Gastrocnemius medialis (tissue), 4 donors: ENCODE measurements at regions not wholly inside any gene's neighbourhood (a gene's known extent, or its start where the extent isn't known, plus 50 kb on each side); places are given as distances from the start of the nearest gene placed in this dataset.

ENCODE experiments used
- ATAC-seq, 2 donors: fragments of 150-250 bp; one replicate each; pipeline ENCODE4 v1.9.1; 2016
- DNase-seq, 2 donors: peaks; one replicate each; pipeline ENCODE4 v3.0.0-alpha.2; 2019
- H3K27ac ChIP-seq, 4 donors: fragments of 200-600 bp; sonication (generic); 1 replicate in 1 of 4; 2 replicates in 3 of 4; pipeline ENCODE4 v1.5.1; 2016 to 2018; ENCODE audit warnings: mild to moderate bottlenecking in 2 of 4, moderate library complexity in 1 of 4
- H3K27me3 ChIP-seq, 3 donors: fragments of 200-600 bp; sonication (generic) in 2 of 3; 1 replicate in 1 of 3; 2 replicates in 2 of 3; pipeline versions ENCODE4 v1.5.1 to v1.6.0; 2016 to 2019; ENCODE audit warnings: mild to moderate bottlenecking in 1 of 3, moderate library complexity in 1 of 3
- H3K36me3 ChIP-seq, 2 donors: fragments of 200-600 bp; sonication (generic) in 1 of 2; one replicate each; pipeline ENCODE4 v1.5.1; 2017 to 2018
- H3K4me1 ChIP-seq, 2 donors: fragments of 200-600 bp; sonication (generic) in 1 of 2; one replicate each; pipeline ENCODE4 v1.5.1; 2016 to 2017; ENCODE audit warnings: mild to moderate bottlenecking in 2 of 2
- H3K4me3 ChIP-seq, 4 donors: fragments of 200-600 bp; sonication (generic) in 3 of 4; 1 replicate in 1 of 4; 2 replicates in 3 of 4; pipeline ENCODE4 v1.5.1; 2016 to 2019; ENCODE audit warnings: mild to moderate bottlenecking in 2 of 4
- H3K9me3 ChIP-seq, 3 donors: fragments of 200-600 bp; sonication (generic) in 2 of 3; 1 replicate in 1 of 3; 2 replicates in 2 of 3; pipeline ENCODE4 v1.5.1; 2016 to 2019
- POLR2A ChIP-seq, 2 donors: fragments of 450-650 bp; IDR thresholded peaks; one replicate each; pipeline ENCODE4 v1.6.1; 2017; ENCODE audit warnings: antibody characterized with exemption in 2 of 2, mild to moderate bottlenecking in 2 of 2, moderate library complexity in 2 of 2
- in situ Hi-C, 4 donors: fragments of 200-750 bp; cut with MboI; loops; one replicate each; pipeline versions ENCODE4 v1.15.0 to v1.8.0; 2017; ENCODE audit warnings: low sequenced_read_pairs in 4 of 4
- intact Hi-C: fragments of 100-400 bp; cut with DNase I; formaldehyde crosslinking; loops from one replicate; pipeline ENCODE4 v1.15.1; 2023; ENCODE audit warnings: low total_unique reads
- TF ChIP-seq, protein P1 (sequence below), 5 experiments: fragments of 450-650 bp in 3 of 5; fragments of 200-600 bp in 2 of 5; sonication (generic) in 2 of 5; IDR thresholded peaks in 4 of 5; conservative IDR thresholded peaks in 1 of 5; 1 replicate in 4 of 5; 2 replicates in 1 of 5; pipeline ENCODE4 v1.5.1; 2016 to 2019; ENCODE audit warnings: antibody characterized with exemption in 5 of 5, mild to moderate bottlenecking in 3 of 5, moderate library complexity in 3 of 5

DNA sequence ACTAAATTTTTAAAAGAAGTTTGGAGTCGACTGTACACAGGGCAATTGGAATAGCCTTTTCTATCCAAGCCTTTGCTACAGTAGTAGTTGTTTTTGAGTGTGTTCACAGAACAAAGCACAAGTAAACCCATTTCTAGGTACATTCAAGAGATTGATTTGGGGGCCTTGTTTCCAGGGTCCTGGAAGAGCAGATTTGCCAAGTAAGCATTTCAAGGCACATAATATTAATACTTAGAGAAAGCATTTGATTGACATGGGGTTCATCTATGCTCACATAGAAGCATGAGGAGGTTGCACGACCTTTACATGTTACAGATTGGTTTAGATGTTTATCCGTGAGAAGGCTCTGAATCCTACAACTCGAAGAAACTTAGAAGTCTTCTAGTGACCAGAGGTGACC is 324.1 kb downstream of the MYCN start:
- H3K9me3 ChIP-seq: no peaks in the 10 kb centered on the region
- intact Hi-C loops: no loop called here

DNA sequence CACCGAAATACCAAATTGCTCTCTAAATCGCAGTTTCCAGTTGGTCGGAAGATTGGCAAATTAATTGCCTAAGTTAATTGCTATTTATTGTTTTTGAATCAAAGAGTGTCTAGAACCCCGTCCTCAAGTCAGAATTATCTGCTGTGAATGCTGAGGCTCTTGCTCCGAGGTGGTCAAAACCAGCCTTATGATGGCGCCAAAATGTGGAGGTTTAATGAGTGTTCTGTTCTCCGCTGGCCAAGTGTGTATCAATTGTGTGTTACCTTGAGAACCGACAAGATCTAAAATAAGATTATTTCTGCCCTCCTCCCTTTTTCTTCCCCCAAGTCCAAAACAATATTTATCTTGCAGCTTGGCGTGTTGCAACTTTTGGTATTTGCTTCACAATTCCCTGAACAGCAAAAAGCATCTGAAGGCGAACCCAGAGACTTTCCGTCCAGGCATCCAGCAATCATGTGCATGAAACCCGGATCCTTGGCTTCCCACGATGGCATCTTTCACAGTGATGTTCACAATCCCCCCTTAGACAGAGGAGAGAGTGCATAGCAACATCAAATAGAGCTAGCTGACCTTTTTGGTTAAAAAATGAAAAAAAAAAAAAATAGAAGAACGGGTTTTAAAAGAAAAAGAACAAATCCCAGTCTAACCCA is 323.0 kb downstream of the MYCN start:
- TF ChIP-seq POLR2A (IDR thresholded peaks at IDR 0.05): no peak
- TF ChIP-seq, protein P1, sequence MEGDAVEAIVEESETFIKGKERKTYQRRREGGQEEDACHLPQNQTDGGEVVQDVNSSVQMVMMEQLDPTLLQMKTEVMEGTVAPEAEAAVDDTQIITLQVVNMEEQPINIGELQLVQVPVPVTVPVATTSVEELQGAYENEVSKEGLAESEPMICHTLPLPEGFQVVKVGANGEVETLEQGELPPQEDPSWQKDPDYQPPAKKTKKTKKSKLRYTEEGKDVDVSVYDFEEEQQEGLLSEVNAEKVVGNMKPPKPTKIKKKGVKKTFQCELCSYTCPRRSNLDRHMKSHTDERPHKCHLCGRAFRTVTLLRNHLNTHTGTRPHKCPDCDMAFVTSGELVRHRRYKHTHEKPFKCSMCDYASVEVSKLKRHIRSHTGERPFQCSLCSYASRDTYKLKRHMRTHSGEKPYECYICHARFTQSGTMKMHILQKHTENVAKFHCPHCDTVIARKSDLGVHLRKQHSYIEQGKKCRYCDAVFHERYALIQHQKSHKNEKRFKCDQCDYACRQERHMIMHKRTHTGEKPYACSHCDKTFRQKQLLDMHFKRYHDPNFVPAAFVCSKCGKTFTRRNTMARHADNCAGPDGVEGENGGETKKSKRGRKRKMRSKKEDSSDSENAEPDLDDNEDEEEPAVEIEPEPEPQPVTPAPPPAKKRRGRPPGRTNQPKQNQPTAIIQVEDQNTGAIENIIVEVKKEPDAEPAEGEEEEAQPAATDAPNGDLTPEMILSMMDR (IDR thresholded peaks at IDR 0.05 in 4 of 5, conservative IDR thresholded peaks at IDR 0.05 in 1 of 5): no peak
- Histone ChIP-seq H3K4me1 (peaks cover 0 to 4% of the 10 kb centered on the region in 2 donors), H3K27ac (no peak overlapping the region), H3K27me3 (no peaks in the 10 kb centered on the region), H3K36me3 (no peaks in the 10 kb centered on the region), H3K9me3 (no peaks in the 10 kb centered on the region), H3K4me3 (no peak overlapping the region)
- DNase-seq (no peak), ATAC-seq (no peak)
- intact Hi-C loops: no loop called here
- in situ Hi-C loops: no loop called here

More for the DNA sequence above, 324.1 kb downstream of the MYCN start:
- TF ChIP-seq POLR2A (IDR thresholded peaks at IDR 0.05): no peak
- TF ChIP-seq, protein P1 (IDR thresholded peaks at IDR 0.05 in 4 of 5, conservative IDR thresholded peaks at IDR 0.05 in 1 of 5): no peak
- Histone ChIP-seq H3K4me3 (no peak overlapping the region), H3K27me3 (no peaks in the 10 kb centered on the region), H3K36me3 (no peaks in the 10 kb centered on the region), H3K4me1 (peaks cover 0 to 4% of the 10 kb centered on the region in 2 donors), H3K27ac (no peak overlapping the region)
- ATAC-seq (no peak), DNase-seq (no peak)
- in situ Hi-C loops: no loop called here

DNA sequence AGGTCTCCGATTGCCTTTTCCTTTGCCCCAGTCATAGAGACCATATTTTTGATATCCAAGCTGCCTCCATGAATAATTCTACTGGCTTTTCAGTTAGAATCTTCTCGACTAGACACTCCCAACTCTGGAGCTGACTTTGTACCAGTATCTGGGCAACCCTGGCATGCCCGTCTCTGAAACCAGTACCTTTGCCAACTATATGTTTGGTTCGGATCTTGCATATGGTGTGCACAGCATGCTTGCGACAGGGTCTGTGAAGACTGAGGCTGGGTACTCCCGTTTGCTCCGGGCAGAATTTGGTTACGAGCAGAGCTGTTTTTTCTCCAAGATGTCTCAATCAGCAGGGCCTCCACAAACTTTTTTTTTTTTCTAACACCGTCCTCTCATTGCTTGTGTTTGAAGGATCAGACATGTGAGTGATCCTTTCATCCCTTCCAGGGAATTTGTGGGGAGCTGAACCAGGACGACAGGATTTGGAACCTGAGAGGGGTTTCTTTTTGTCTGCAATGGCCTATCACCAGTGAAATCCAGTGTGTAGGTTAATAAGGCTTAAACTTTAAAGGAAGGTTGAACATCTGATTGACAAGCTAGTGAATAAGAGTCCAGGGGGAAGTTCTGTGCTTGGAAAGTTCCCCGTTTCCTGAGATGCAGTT is 322.3 kb downstream of the MYCN start:
- Histone ChIP-seq H3K27me3 (no peaks in the 10 kb centered on the region), H3K9me3 (no peaks in the 10 kb centered on the region), H3K36me3 (no peaks in the 10 kb centered on the region), H3K27ac (no peak overlapping the region), H3K4me3 (no peak overlapping the region), H3K4me1 (peaks cover 0 to 4% of the 10 kb centered on the region in 2 donors)
- in situ Hi-C loops (no loop called here), intact Hi-C loops (no loop called here)
- TF ChIP-seq POLR2A (IDR thresholded peaks at IDR 0.05): no peak
- TF ChIP-seq, protein P1 (IDR thresholded peaks at IDR 0.05 in 4 of 5, conservative IDR thresholded peaks at IDR 0.05 in 1 of 5): no peak
- ATAC-seq: no peak
- no peak for DNase-seq

DNA sequence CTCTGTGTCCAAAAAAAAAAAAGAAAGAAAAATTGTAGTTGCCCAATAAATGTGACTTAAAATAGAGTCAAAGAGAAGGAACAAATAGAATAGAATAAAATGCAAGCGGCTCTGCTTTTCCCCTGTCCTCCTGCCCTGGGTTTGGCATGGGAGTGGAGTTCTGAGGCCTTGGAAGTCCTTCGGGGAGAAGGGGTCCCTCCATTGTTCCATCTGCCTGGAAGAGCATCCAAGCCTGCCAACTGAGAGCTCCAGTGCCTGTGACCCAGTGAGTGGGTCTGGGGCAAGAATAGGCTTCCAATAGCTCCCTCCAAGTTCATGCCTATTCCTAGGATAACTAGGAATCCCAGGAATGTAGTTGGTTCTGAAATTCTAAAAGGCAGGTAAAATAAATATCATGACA is 321.4 kb downstream of the MYCN start:
- no peak for TF ChIP-seq POLR2A (IDR thresholded peaks at IDR 0.05)
- TF ChIP-seq, protein P1 (IDR thresholded peaks at IDR 0.05 in 4 of 5, conservative IDR thresholded peaks at IDR 0.05 in 1 of 5): no peak
- H3K27me3 ChIP-seq: no peaks in the 10 kb centered on the region
- ATAC-seq: no peak
- H3K9me3 ChIP-seq: no peaks in the 10 kb centered on the region
- H3K4me1 ChIP-seq: peaks cover 0 to 4% of the 10 kb centered on the region in 2 donors
- H3K4me3 ChIP-seq: no peak overlapping the region
- H3K27ac ChIP-seq: no peak overlapping the region
- no peaks in the 10 kb centered on the region for H3K36me3 ChIP-seq
- intact Hi-C loops (no loop called here), in situ Hi-C loops (no loop called here)
- DNase-seq: no peak
